ENCODE measurements at regions not wholly inside any gene's neighbourhood (a gene's known extent, or its start where the extent isn't known, plus 50 kb on each side); places are given as distances from the start of the nearest gene placed in this dataset.

GRCh38 chr2:194086129-194086528 lies 1570.9 kb upstream of the SLC39A10 start:
- no peak for DNase-seq
- Histone ChIP-seq H3K4me1 (no peaks in the 10 kb centered on the region), H3K9me3 (no peaks in the 10 kb centered on the region), H3K4me3 (no peak overlapping the region), H3K27me3 (no peaks in the 10 kb centered on the region), H3K27ac (no peak overlapping the region), H3K36me3 (no peaks in the 10 kb centered on the region)
- WGBS, 2 donors = 4 to 28% methylated on average over 1 of the region's 1 CpG
- intact Hi-C loops (cut with DNase I) = no loop called here
- TF ChIP-seq POLR2A (IDR thresholded peaks at IDR 0.05) (no peak), POLR2AphosphoS5 (IDR thresholded peaks at IDR 0.05) (no peak), EP300 (IDR thresholded peaks at IDR 0.05) (no peak), CTCF (IDR thresholded peaks at IDR 0.05) (no peak)

- intact Hi-C loops (cut with DNase I) = no loop called here
- no peaks in the 10 kb centered on the region for H3K27me3 ChIP-seq
- H3K9me3 ChIP-seq = no peaks in the 10 kb centered on the region
- H3K4me1 ChIP-seq = no peaks in the 10 kb centered on the region
- no peak overlapping the region for H3K27ac ChIP-seq
- TF ChIP-seq POLR2A (IDR thresholded peaks at IDR 0.05) (no peak), POLR2AphosphoS5 (IDR thresholded peaks at IDR 0.05) (no peak), EP300 (IDR thresholded peaks at IDR 0.05) (no peak), CTCF (IDR thresholded peaks at IDR 0.05) (no peak)
- H3K36me3 ChIP-seq = no peaks in the 10 kb centered on the region
- DNase-seq = no peak
- 53 to 77% methylated on average over 3 of the region's 3 CpGs for WGBS, 2 donors
- no peak overlapping the region for H3K4me3 ChIP-seq
These were observed 1577.0 kb upstream of the SLC39A10 start for GRCh38 chr2:194079989-194080388.

GRCh38 chr2:194077366-194077765 lies 1579.7 kb upstream of the SLC39A10 start:
- Histone ChIP-seq H3K4me1 (no peaks in the 10 kb centered on the region), H3K4me3 (no peak overlapping the region), H3K36me3 (no peaks in the 10 kb centered on the region), H3K9me3 (no peaks in the 10 kb centered on the region), H3K27ac (no peak overlapping the region), H3K27me3 (no peaks in the 10 kb centered on the region)
- TF ChIP-seq POLR2A (IDR thresholded peaks at IDR 0.05) = no peak
- TF ChIP-seq EP300 (IDR thresholded peaks at IDR 0.05) = no peak
- no peak for TF ChIP-seq CTCF (IDR thresholded peaks at IDR 0.05)
- TF ChIP-seq POLR2AphosphoS5 (IDR thresholded peaks at IDR 0.05) = no peak
- intact Hi-C loops (cut with DNase I) = no loop called here
- no peak for DNase-seq

- Histone ChIP-seq H3K36me3 (no peaks in the 10 kb centered on the region), H3K4me1 (no peaks in the 10 kb centered on the region), H3K9me3 (no peaks in the 10 kb centered on the region), H3K4me3 (no peak overlapping the region), H3K27ac (no peak overlapping the region), H3K27me3 (no peaks in the 10 kb centered on the region)
- intact Hi-C loops (cut with DNase I) = no loop called here
- TF ChIP-seq POLR2A (IDR thresholded peaks at IDR 0.05) (no peak), EP300 (IDR thresholded peaks at IDR 0.05) (no peak), CTCF (IDR thresholded peaks at IDR 0.05) (no peak), POLR2AphosphoS5 (IDR thresholded peaks at IDR 0.05) (no peak)
- DNase-seq = no peak
- WGBS, 2 donors = 70 to 82% methylated on average over 3 of the region's 3 CpGs
These were observed 1594.6 kb upstream of the SLC39A10 start for GRCh38 chr2:194062401-194062800.

GRCh38 chr2:194060269-194060668 lies 1596.8 kb upstream of the SLC39A10 start:
- no peak for DNase-seq
- Histone ChIP-seq H3K4me3 (no peak overlapping the region), H3K27ac (no peak overlapping the region), H3K4me1 (no peaks in the 10 kb centered on the region), H3K36me3 (no peaks in the 10 kb centered on the region), H3K27me3 (no peaks in the 10 kb centered on the region), H3K9me3 (no peaks in the 10 kb centered on the region)
- intact Hi-C loops (cut with DNase I) = no loop called here
- TF ChIP-seq POLR2A (IDR thresholded peaks at IDR 0.05) = no peak
- TF ChIP-seq CTCF (IDR thresholded peaks at IDR 0.05) = no peak
- TF ChIP-seq EP300 (IDR thresholded peaks at IDR 0.05) = no peak
- TF ChIP-seq POLR2AphosphoS5 (IDR thresholded peaks at IDR 0.05) = no peak
- 48 to 71% methylated on average over 3 of the region's 3 CpGs for WGBS, 2 donors

All from sigmoid colon (tissue), 6 donors.